Esophagus squamous epithelium (tissue), 4 donors: ENCODE measurements at regions not wholly inside any gene's neighbourhood (a gene's known extent, or its start where the extent isn't known, plus 50 kb on each side); places are given as distances from the start of the nearest gene placed in this dataset.
"Not testable (repeated sequence)": the region's sequence is repeated elsewhere in the genome, so short reads cannot be mapped to it uniquely, and the experiment has no call there.

ENCODE experiments used
- CTCF ChIP-seq, 6 experiments: fragments of 450-650 bp in 4 of 6; fragments of 200-600 bp in 2 of 6; sonication (generic) in 2 of 6; IDR thresholded peaks; one replicate each; pipeline ENCODE4 v1.5.1; 2016 to 2019; ENCODE audit warnings: antibody characterized with exemption in 6 of 6, mild to moderate bottlenecking in 4 of 6, moderate library complexity in 4 of 6
- POLR2A ChIP-seq, 4 donors: fragments of 450-650 bp; IDR thresholded peaks; one replicate each; pipeline ENCODE4 v1.6.1; 2017; ENCODE audit warnings: antibody characterized with exemption in 4 of 4, mild to moderate bottlenecking in 4 of 4, moderate library complexity in 3 of 4

DNA sequence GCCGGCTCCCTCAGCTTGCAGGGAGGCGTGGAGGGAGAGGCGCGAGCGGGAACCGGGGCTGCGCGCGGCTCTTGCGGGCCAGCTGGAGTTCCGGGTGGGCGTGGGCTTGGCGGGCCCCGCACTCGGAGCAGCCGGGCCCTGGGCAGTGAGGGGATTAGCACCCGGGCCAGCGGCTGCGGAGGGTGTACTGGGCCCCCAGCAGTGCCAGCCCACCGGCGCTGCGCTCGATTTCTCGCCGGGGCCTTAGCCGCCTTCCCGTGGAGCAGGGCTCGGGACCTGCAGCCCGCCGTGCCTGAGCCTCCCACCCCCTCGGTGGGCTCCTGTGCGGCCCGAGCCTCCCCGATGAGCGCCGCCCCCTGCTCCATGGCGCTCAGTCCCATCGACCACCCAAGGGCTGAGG lies 588.9 kb upstream of the SLC35B3 start:
- not testable (repeated sequence) for TF ChIP-seq CTCF, POLR2A (IDR thresholded peaks at IDR 0.05)
